LHCN-M2 (cell line): ENCODE measurements at regions not wholly inside any gene's neighbourhood (a gene's known extent, or its start where the extent isn't known, plus 50 kb on each side); places are given as distances from the start of the nearest gene placed in this dataset.
A peak's percentile ranks its signal among the peaks of the same experiment; 100 is the strongest.

Experiments used
- DNase-seq: peaks from one replicate; pipeline ENCODE4 v3.0.0-alpha.2; 2012; ENCODE audit warnings: low read depth

GRCh38 chr16:79717333-79718137 is 117.0 kb upstream of the MAF start:
- no peak for DNase-seq

GRCh38 chr16:79716645-79717332 is 116.3 kb upstream of the MAF start:
- DNase-seq: no peak

- peak; percentile 11 for DNase-seq
Measured at GRCh38 chr16:79715061-79715460, 114.5 kb upstream of the MAF start.

GRCh38 chr16:79714440-79714839 is 113.9 kb upstream of the MAF start:
- DNase-seq: peak; percentile 42

GRCh38 chr16:79713609-79714309 is 113.2 kb upstream of the MAF start:
- DNase-seq: no peak

GRCh38 chr16:79712276-79712675 is 111.7 kb upstream of the MAF start:
- no peak for DNase-seq

- DNase-seq: no peak
Measured at GRCh38 chr16:79707876-79708275, 107.3 kb upstream of the MAF start.

- peak; percentile 50 for DNase-seq
Measured at GRCh38 chr16:79703066-79703465, 102.5 kb upstream of the MAF start.

- peak; percentile 69 for DNase-seq
Measured at GRCh38 chr16:79698341-79698753, 97.8 kb upstream of the MAF start.

- no peak for DNase-seq
Measured at GRCh38 chr16:79697562-79698112, 97.1 kb upstream of the MAF start.

- DNase-seq: no peak
Measured at GRCh38 chr16:79691007-79691406, 90.5 kb upstream of the MAF start.

GRCh38 chr16:79690159-79690558 is 89.6 kb upstream of the MAF start:
- DNase-seq: no peak

- DNase-seq: no peak
Measured at GRCh38 chr16:79687249-79688130, 87.0 kb upstream of the MAF start.

GRCh38 chr16:79685871-79686270 is 85.3 kb upstream of the MAF start:
- no peak for DNase-seq

GRCh38 chr16:79679334-79679733 is 78.8 kb upstream of the MAF start:
- no peak for DNase-seq

GRCh38 chr16:79677799-79678530 is 77.4 kb upstream of the MAF start:
- peak; percentile 98 for DNase-seq

GRCh38 chr16:79673635-79674034 is 73.1 kb upstream of the MAF start:
- DNase-seq: no peak

GRCh38 chr16:79672524-79672923 is 72.0 kb upstream of the MAF start:
- no peak for DNase-seq

GRCh38 chr16:79668502-79668901 is 68.0 kb upstream of the MAF start:
- DNase-seq: no peak

GRCh38 chr16:79665970-79666369 is 65.4 kb upstream of the MAF start:
- DNase-seq: no peak
